GM12864 (cell line): ENCODE measurements at regions not wholly inside any gene's neighbourhood (a gene's known extent, or its start where the extent isn't known, plus 50 kb on each side); places are given as distances from the start of the nearest gene placed in this dataset.
"Not testable (repeated sequence)": the region's sequence is repeated elsewhere in the genome, so short reads cannot be mapped to it uniquely, and the experiment has no call there.

Experiments used
- DNase-seq: peaks from one replicate; pipeline ENCODE4 v3.0.0-alpha.2; 2011; ENCODE audit warnings: low read depth
- H3K4me3 ChIP-seq: 2 replicates; pipeline ENCODE4 v1.5.1; 2011; ENCODE audit warnings: mild to moderate bottlenecking, low read depth, low read length, control low read depth
- TF ChIP-seq, protein P1 (sequence below): IDR thresholded peaks from 2 replicates; pipeline ENCODE4 v1.5.1; 2011; ENCODE audit warnings: low read depth, mild to moderate bottlenecking, moderate library complexity, low read length, control low read depth, inconsistent platforms; ENCODE audit errors: missing control alignments

DNA sequence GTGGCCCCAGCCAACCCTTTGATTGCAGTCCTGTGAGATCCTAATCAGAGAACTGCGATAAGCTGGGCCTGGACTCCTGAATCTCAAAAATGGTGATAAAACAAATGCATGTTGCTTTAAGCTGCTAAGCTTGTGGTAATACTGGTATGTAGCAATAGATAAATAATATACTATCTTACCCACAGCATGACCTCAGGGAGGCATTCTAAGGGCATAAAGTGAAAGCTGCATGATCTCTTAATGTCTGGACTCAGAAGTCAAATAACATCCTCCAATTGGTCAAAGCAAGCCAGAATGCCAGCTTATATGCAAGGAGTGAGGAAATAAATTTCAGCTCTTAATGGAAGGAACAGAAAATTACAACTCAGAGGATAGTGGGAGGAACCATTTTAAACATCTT lies 246.1 kb downstream of the FSIP2 start:
- no peak for DNase-seq
- TF ChIP-seq, protein P1, sequence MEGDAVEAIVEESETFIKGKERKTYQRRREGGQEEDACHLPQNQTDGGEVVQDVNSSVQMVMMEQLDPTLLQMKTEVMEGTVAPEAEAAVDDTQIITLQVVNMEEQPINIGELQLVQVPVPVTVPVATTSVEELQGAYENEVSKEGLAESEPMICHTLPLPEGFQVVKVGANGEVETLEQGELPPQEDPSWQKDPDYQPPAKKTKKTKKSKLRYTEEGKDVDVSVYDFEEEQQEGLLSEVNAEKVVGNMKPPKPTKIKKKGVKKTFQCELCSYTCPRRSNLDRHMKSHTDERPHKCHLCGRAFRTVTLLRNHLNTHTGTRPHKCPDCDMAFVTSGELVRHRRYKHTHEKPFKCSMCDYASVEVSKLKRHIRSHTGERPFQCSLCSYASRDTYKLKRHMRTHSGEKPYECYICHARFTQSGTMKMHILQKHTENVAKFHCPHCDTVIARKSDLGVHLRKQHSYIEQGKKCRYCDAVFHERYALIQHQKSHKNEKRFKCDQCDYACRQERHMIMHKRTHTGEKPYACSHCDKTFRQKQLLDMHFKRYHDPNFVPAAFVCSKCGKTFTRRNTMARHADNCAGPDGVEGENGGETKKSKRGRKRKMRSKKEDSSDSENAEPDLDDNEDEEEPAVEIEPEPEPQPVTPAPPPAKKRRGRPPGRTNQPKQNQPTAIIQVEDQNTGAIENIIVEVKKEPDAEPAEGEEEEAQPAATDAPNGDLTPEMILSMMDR: no peak
- no peak overlapping the region for H3K4me3 ChIP-seq

DNA sequence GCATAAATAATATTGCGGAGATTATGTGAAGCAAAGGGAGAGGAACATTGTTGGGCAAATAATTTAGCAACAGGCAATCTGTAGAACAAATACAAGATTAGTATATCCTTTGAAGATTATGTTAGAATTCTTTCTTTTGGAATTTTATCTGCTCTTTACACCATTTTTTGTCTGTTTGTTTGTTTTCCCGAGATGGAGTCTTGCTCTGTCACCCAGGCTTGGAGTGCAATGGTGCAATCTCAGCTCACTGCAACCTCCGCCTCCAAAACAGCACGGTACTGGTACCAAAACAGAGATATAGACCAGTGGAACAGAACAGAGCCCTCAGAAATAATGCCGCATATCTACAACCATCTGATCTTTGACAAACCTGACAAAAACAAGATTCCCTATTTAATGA lies 250.3 kb downstream of the FSIP2 start:
- H3K4me3 ChIP-seq, DNase-seq: not testable (repeated sequence)

GRCh38 chr2:185990861-185991525 lies 252.4 kb downstream of the FSIP2 start:
- H3K4me3 ChIP-seq: no peak overlapping the region
- no peak for DNase-seq
- TF ChIP-seq, protein P1: no peak

DNA sequence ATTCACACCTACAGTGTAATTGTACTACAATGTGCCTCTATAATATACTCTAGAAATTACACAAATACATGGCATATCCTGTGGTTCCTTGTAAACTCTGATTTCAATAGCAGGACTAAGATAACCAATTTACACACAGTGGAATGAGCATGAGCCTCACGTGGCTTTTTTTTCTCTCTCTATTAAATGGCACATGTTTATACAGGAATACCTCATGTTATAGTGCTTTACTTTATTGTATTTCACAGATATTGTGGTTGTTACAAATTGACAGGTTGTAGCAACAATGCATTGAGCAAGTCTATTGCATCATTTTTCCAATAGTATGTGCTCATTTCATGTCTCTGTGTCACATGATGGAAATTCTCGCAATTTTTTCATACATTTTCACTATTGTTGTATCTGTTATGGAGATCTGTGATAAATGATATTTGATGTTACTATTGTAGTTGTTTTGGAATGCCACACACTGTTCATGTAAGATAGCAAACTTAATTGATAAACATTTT lies 260.0 kb downstream of the FSIP2 start:
- TF ChIP-seq, protein P1: no peak
- DNase-seq: no peak
- H3K4me3 ChIP-seq: no peak overlapping the region

DNA sequence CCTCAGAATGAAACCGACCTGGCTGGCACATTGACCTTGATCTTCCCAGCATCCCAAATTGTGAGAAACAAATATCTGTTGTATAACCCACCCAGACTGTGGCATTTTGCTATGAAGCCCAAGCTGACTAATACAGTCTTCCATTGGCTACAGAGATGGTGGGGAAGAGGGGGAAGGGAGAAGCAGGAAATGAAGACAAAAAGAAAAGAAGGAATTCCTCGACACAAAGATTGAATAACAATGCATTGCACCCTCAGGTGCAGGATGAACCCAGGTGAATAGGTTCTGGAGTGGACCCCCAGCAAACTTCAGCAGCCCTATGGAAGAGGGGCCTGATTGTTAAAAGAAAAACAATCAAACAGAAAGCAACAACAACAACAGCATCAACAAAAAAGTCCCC lies 270.7 kb downstream of the FSIP2 start:
- TF ChIP-seq, protein P1: no peak
- no peak for DNase-seq
- no peak overlapping the region for H3K4me3 ChIP-seq

GRCh38 chr2:186017278-186017677 lies 278.7 kb downstream of the FSIP2 start:
- H3K4me3 ChIP-seq: no peak overlapping the region
- no peak for DNase-seq
- TF ChIP-seq, protein P1: no peak

- TF ChIP-seq, protein P1: no peak
- no peak for DNase-seq
- no peak overlapping the region for H3K4me3 ChIP-seq
These were observed 286.3 kb downstream of the FSIP2 start for GRCh38 chr2:186024921-186025320.

- no peak for DNase-seq
- TF ChIP-seq, protein P1: no peak
These were observed 289.3 kb downstream of the FSIP2 start for GRCh38 chr2:186027922-186028321.

More at GRCh38 chr2:186027922-186028321, 289.3 kb downstream of the FSIP2 start:
- no peak overlapping the region for H3K4me3 ChIP-seq
